ENCODE measurements at regions not wholly inside any gene's neighbourhood (a gene's known extent, or its start where the extent isn't known, plus 50 kb on each side); places are given as distances from the start of the nearest gene placed in this dataset.

DNA sequence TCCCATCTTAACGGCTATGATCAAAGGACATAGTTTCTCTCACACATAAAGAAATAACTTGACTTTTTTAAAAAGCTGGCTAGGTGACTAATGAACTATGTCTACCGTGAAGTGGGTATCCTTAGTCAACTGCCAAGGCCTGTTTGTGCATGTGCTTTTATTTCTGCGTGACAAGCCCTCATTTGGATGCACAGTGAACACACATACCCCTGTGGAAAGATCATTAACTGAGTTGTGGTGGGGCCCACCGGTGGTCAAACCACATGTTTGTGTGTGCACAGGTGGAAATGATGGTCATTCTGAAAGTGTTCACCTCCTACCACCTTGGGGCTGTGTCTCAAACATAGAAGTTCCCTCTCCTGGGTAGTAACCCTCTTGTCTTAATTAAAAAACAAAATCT is 256.1 kb upstream of the SALL1 start:
- Histone ChIP-seq H3K27ac (no peak overlapping the region), H2AFZ (no peak overlapping the region), H3K27me3 (no peaks in the 10 kb centered on the region), H4K20me1 (ENCODE audit: insufficient read depth, poor library complexity, severe bottlenecking) (no peaks in the 10 kb centered on the region), H3K79me2 (no peaks in the 10 kb centered on the region), H3K9me2 (replicated peaks; ENCODE audit: insufficient read depth) (no peaks in the 10 kb centered on the region), H3K4me3 (no peak overlapping the region), H3K36me3 (replicated peaks; ENCODE audit: insufficient read depth, low read depth) (no peaks in the 10 kb centered on the region), H3K9me3 (ENCODE audit: low read depth) (no peaks in the 10 kb centered on the region), H3K4me1 (ENCODE audit: insufficient read depth) (peaks cover 7% of the 10 kb centered on the region), H3K4me2 (no peak overlapping the region)
- no peak for DNase-seq (ENCODE audit: low spot score)
- TF ChIP-seq EZH2phosphoT487 (IDR thresholded peaks at IDR 0.05; ENCODE audit: low read depth, severe bottlenecking, unreplicated experiment): no peak
- no peak for TF ChIP-seq EZH2 (IDR thresholded peaks at IDR 0.05; ENCODE audit: borderline replicate concordance)
- TF ChIP-seq CTCF (IDR thresholded peaks at IDR 0.05; ENCODE audit: poor library complexity): no peak
- WGBS (ENCODE audit: low lambda C conversion rate, missing lambda C conversion rate): 97% methylated on average over 4 of the region's 4 CpGs

DNA sequence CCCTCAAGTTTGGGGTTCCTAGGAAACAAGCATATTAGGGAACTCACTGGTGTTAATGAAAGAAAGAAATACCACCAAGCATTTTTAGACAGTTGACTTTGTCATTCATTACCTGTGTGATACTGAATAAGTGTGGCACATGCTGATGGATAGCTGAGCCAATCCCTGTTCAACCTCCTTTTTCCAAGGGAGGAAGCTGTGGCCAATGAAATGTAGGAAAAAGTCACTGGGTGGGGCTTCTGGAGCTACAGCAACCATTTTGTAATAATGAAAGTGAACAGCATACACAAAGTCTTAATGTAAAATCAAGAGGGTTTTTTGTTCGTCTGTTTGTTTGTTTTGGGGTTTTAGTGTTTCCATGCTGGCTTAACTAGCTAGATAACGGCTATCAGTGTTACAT is 254.3 kb upstream of the SALL1 start:
- Histone ChIP-seq H3K9me3 (ENCODE audit: low read depth) (no peaks in the 10 kb centered on the region), H3K4me2 (no peak overlapping the region), H2AFZ (no peak overlapping the region), H3K9me2 (replicated peaks; ENCODE audit: insufficient read depth) (no peaks in the 10 kb centered on the region), H3K36me3 (replicated peaks; ENCODE audit: insufficient read depth, low read depth) (no peaks in the 10 kb centered on the region), H4K20me1 (ENCODE audit: insufficient read depth, poor library complexity, severe bottlenecking) (no peaks in the 10 kb centered on the region), H3K27me3 (no peaks in the 10 kb centered on the region), H3K4me1 (ENCODE audit: insufficient read depth) (peaks cover 7% of the 10 kb centered on the region), H3K4me3 (no peak overlapping the region), H3K27ac (no peak overlapping the region), H3K79me2 (no peaks in the 10 kb centered on the region)
- WGBS (ENCODE audit: low lambda C conversion rate, missing lambda C conversion rate): 64% methylated on average over 2 of the region's 2 CpGs
- TF ChIP-seq CTCF (IDR thresholded peaks at IDR 0.05; ENCODE audit: poor library complexity) (no peak), EZH2 (IDR thresholded peaks at IDR 0.05; ENCODE audit: borderline replicate concordance) (no peak), EZH2phosphoT487 (IDR thresholded peaks at IDR 0.05; ENCODE audit: low read depth, severe bottlenecking, unreplicated experiment) (no peak)
- DNase-seq (ENCODE audit: low spot score): no peak

GRCh38 chr16:51404386-51404785 is 253.3 kb upstream of the SALL1 start:
- WGBS (ENCODE audit: low lambda C conversion rate, missing lambda C conversion rate): 96% methylated on average over 1 of the region's 1 CpG
- H3K4me2 ChIP-seq: no peak overlapping the region

More at GRCh38 chr16:51404386-51404785, 253.3 kb upstream of the SALL1 start:
- Histone ChIP-seq H2AFZ (no peak overlapping the region), H3K9me2 (replicated peaks; ENCODE audit: insufficient read depth) (no peaks in the 10 kb centered on the region), H3K27ac (no peak overlapping the region), H3K27me3 (no peaks in the 10 kb centered on the region), H3K9me3 (ENCODE audit: low read depth) (no peaks in the 10 kb centered on the region), H3K4me3 (no peak overlapping the region), H3K79me2 (no peaks in the 10 kb centered on the region), H3K4me1 (ENCODE audit: insufficient read depth) (peaks cover 7% of the 10 kb centered on the region), H3K36me3 (replicated peaks; ENCODE audit: insufficient read depth, low read depth) (no peaks in the 10 kb centered on the region), H4K20me1 (ENCODE audit: insufficient read depth, poor library complexity, severe bottlenecking) (no peaks in the 10 kb centered on the region)
- no peak for DNase-seq (ENCODE audit: low spot score)
- TF ChIP-seq EZH2phosphoT487 (IDR thresholded peaks at IDR 0.05; ENCODE audit: low read depth, severe bottlenecking, unreplicated experiment) (no peak), CTCF (IDR thresholded peaks at IDR 0.05; ENCODE audit: poor library complexity) (no peak), EZH2 (IDR thresholded peaks at IDR 0.05; ENCODE audit: borderline replicate concordance) (no peak)
